Anterior cingulate cortex (tissue), 58 donors: ENCODE measurements at regions not wholly inside any gene's neighbourhood (a gene's known extent, or its start where the extent isn't known, plus 50 kb on each side); places are given as distances from the start of the nearest gene placed in this dataset.

Source experiments
- DNase-seq, 58 donors: peaks; one replicate each; lab custom pipeline; 2025; lab: John Stamatoyannopoulos, UW

- no peak for DNase-seq
Observed at GRCh38 chr20:25135031-25135430, 53.1 kb upstream of the VSX1 start.

- no peak for DNase-seq
Observed at GRCh38 chr20:25136056-25136455, 54.1 kb upstream of the VSX1 start.

GRCh38 chr20:25136643-25137559 lies 55.0 kb upstream of the VSX1 start:
- peak in 51 of 58 donors; percentile 14 to 81 (median 56) for DNase-seq

GRCh38 chr20:25139029-25139705 lies 56.3 kb upstream of the ENTPD6 start:
- no peak for DNase-seq

GRCh38 chr20:25140968-25141367 lies 54.5 kb upstream of the ENTPD6 start:
- no peak for DNase-seq

GRCh38 chr20:25142435-25142834 lies 53.1 kb upstream of the ENTPD6 start:
- DNase-seq = no peak

- peak in 13 of 58 donors; percentile 6 to 55 (median 18) for DNase-seq
Observed at GRCh38 chr20:25145131-25145530, 50.4 kb upstream of the ENTPD6 start.
